Nephron progenitor cell (in vitro differentiated cells): ENCODE measurements at regions not wholly inside any gene's neighbourhood (a gene's known extent, or its start where the extent isn't known, plus 50 kb on each side); places are given as distances from the start of the nearest gene placed in this dataset.

ENCODE experiments used
- DNase-seq: peaks from one replicate; pipeline ENCODE4 v3.0.0; 2021
- H3K27ac Mint-ChIP-seq: 2 replicates; pipeline ENCODE4 v1.8.0; 2021; ENCODE audit warnings: mild to moderate bottlenecking, moderate library complexity, mixed read lengths
- H3K27me3 Mint-ChIP-seq: 2 replicates; pipeline ENCODE4 v1.8.0; 2021; ENCODE audit warnings: mild to moderate bottlenecking, low read depth, mixed read lengths; ENCODE audit not compliant: poor library complexity
- H3K36me3 Mint-ChIP-seq: 2 replicates; pipeline ENCODE4 v1.8.0; 2021; ENCODE audit warnings: low read depth, mixed read lengths
- H3K4me1 Mint-ChIP-seq: 2 replicates; pipeline ENCODE4 v1.8.0; 2021; ENCODE audit warnings: mixed read lengths
- H3K4me3 Mint-ChIP-seq: 2 replicates; pipeline ENCODE4 v1.8.0; 2021; ENCODE audit warnings: mild to moderate bottlenecking, moderate library complexity, mixed read lengths
- H3K9me3 Mint-ChIP-seq: 2 replicates; pipeline ENCODE4 v1.8.0; 2021; ENCODE audit warnings: mild to moderate bottlenecking, moderate library complexity, mixed read lengths
- CTCF ChIP-seq: fragments of 200-600 bp; sonication (generic); IDR thresholded peaks from 2 replicates; pipeline ENCODE4 v1.5.0; 2021; ENCODE audit warnings: antibody characterized with exemption

DNA sequence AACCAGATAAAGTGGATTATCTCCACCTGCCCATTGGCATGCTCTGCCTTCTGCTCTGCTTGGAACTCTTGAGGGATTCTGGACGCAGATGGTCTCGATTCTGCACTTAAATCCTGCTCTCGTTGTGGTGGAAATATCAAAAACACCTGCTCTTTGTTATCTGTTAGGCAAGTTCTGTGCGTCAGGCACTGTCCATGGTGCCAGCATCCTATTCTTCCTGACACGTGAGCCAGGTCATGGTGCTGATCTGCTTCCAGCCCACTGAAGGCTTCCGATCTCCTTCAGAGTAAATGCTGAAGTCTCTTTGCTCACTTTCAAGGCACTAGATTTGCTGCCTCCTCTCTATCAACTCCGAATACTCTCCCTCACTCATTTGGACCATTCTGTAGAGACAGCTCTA lies 505.6 kb downstream of the HTR7 start:
- DNase-seq, result no peak
- H3K4me1 Mint-ChIP-seq, result no peaks in the 10 kb centered on the region
- no peak overlapping the region for H3K4me3 Mint-ChIP-seq
- H3K9me3 Mint-ChIP-seq, result no peaks in the 10 kb centered on the region
- H3K36me3 Mint-ChIP-seq, result no peaks in the 10 kb centered on the region
- no peak for TF ChIP-seq CTCF
- H3K27ac Mint-ChIP-seq, result no peak overlapping the region
- H3K27me3 Mint-ChIP-seq, result no peaks in the 10 kb centered on the region

- H3K36me3 Mint-ChIP-seq, result no peaks in the 10 kb centered on the region
These were observed 502.9 kb downstream of the HTR7 start for GRCh38 chr10:90354914-90355313.

DNA sequence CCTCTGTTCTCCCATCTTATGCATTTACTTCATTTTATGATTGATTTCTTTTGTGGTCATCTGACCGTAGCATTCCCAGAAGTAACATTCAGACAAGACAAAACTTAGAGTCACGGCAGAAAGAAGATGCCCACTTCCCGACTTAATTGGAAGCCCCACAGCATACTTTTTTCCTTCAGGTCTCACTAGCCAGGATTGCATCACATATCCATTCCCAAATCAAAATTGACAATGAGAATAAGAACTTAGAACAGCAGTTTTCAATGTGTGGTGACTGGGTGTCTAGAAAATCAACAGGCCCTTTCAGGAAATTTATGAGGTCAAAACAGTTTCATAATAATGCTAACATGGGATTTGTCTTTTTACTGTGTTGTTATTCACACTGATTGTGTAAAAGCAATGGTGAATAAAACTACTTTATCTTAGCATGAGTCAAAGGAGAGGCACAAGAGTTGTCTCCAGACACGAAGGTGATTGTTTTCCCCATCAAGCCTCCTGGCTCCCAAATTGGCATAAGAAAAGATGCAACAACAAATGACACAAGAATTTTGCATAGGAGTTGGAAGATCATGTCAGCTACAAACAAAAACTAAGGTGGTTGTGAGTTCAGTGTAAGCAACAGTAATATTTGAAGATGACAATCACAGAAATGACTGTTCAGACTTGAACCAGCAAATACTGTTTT lies 493.9 kb downstream of the HTR7 start:
- DNase-seq, result no peak
- no peaks in the 10 kb centered on the region for H3K36me3 Mint-ChIP-seq

More at GRCh38 chr10:90354914-90355313, 502.9 kb downstream of the HTR7 start:
- no peak overlapping the region for H3K27ac Mint-ChIP-seq
- no peak overlapping the region for H3K4me3 Mint-ChIP-seq
- DNase-seq, result no peak
- no peaks in the 10 kb centered on the region for H3K9me3 Mint-ChIP-seq
- no peaks in the 10 kb centered on the region for H3K27me3 Mint-ChIP-seq
- no peak for TF ChIP-seq CTCF
- no peaks in the 10 kb centered on the region for H3K4me1 Mint-ChIP-seq

GRCh38 chr10:90372451-90372850 lies 485.4 kb downstream of the HTR7 start:
- no peak for DNase-seq
- H3K9me3 Mint-ChIP-seq, result peaks cover 13% of the 10 kb centered on the region
- no peaks in the 10 kb centered on the region for H3K36me3 Mint-ChIP-seq
- no peak overlapping the region for H3K4me3 Mint-ChIP-seq
- peaks cover 6% of the 10 kb centered on the region for H3K27me3 Mint-ChIP-seq
- no peak overlapping the region for H3K27ac Mint-ChIP-seq
- no peak for TF ChIP-seq CTCF
- no peaks in the 10 kb centered on the region for H3K4me1 Mint-ChIP-seq

More for the DNA sequence above, 493.9 kb downstream of the HTR7 start:
- no peaks in the 10 kb centered on the region for H3K4me1 Mint-ChIP-seq
- H3K9me3 Mint-ChIP-seq, result peaks cover 9% of the 10 kb centered on the region
- peaks cover 4% of the 10 kb centered on the region for H3K27me3 Mint-ChIP-seq
- peak overlapping the region; percentile 33 for H3K27ac Mint-ChIP-seq
- H3K4me3 Mint-ChIP-seq, result no peak overlapping the region
- no peak for TF ChIP-seq CTCF

DNA sequence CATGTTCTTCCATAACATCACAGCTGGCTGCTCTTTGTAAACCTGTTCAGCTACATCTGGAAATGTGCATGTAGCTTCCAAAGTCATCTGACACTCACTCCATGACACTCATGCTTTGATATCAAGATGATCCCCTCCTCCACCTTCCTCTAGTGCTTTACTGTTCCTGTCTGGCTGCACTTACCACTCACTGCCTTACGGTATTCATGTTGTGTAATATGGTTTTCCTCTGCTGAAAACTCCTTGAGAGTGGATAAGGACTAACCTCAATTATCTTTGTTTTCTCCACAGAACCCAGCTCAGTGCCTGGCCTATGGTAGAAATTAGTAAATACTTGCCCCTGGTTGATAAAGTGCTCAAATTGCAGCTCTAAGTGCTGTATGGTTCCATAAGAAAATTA lies 483.9 kb downstream of the HTR7 start:
- Mint-ChIP-seq H3K4me3 (no peak overlapping the region), H3K27ac (no peak overlapping the region), H3K4me1 (no peaks in the 10 kb centered on the region), H3K27me3 (peaks cover 2% of the 10 kb centered on the region), H3K9me3 (peaks cover 9% of the 10 kb centered on the region), H3K36me3 (no peaks in the 10 kb centered on the region)
- no peak for TF ChIP-seq CTCF
- no peak for DNase-seq

GRCh38 chr10:90378524-90379076 lies 479.2 kb downstream of the HTR7 start:
- no peak for DNase-seq
- Mint-ChIP-seq H3K27ac (no peak overlapping the region), H3K27me3 (peaks cover 2% of the 10 kb centered on the region), H3K36me3 (no peaks in the 10 kb centered on the region), H3K4me3 (no peak overlapping the region), H3K9me3 (no peaks in the 10 kb centered on the region), H3K4me1 (no peaks in the 10 kb centered on the region)
- no peak for TF ChIP-seq CTCF
